ENCODE measurements at regions not wholly inside any gene's neighbourhood (a gene's known extent, or its start where the extent isn't known, plus 50 kb on each side); places are given as distances from the start of the nearest gene placed in this dataset.

DNA sequence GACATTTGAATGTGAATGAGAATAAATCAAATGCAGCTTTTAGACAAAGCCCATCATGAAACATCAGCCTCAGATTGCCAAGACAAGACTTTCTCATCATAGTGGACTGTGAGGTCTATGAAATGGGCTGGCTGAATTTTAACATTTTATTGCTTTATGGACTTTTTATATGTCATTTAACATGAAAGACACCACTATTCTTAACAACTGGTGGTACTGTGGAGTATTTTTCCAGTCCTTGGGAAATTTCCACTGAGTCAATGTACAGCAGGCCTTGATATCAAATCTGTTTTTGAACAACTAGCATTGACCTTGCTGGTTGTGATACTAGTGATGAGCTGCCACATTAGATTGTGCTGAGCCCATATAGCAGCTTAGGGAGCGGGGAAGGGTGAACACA is 326.6 kb upstream of the CITED2 start:
- intact Hi-C loops (cut with micrococcal nuclease; ENCODE audit: unreplicated experiment): no loop called here
- no peaks in the 10 kb centered on the region for H3K27me3 ChIP-seq (replicated peaks; ENCODE audit: insufficient read depth, low read depth, low read length, poor library complexity)
- DNase-seq (ENCODE audit: low spot score): no peak
- no peaks in the 10 kb centered on the region for H3K36me3 ChIP-seq (ENCODE audit: insufficient read depth, low read length, poor library complexity, severe bottlenecking)
- H3K4me1 ChIP-seq (ENCODE audit: insufficient read depth, low read length, poor library complexity, severe bottlenecking): no peaks in the 10 kb centered on the region
- no peak overlapping the region for H3K4me3 ChIP-seq (ENCODE audit: low read depth, low read length, poor library complexity, severe bottlenecking)
- ChIA-PET CTCF (no interaction called here), POLR2A (ENCODE audit: low non-redundant PET) (no interaction called here)
- TF ChIP-seq, protein P1, sequence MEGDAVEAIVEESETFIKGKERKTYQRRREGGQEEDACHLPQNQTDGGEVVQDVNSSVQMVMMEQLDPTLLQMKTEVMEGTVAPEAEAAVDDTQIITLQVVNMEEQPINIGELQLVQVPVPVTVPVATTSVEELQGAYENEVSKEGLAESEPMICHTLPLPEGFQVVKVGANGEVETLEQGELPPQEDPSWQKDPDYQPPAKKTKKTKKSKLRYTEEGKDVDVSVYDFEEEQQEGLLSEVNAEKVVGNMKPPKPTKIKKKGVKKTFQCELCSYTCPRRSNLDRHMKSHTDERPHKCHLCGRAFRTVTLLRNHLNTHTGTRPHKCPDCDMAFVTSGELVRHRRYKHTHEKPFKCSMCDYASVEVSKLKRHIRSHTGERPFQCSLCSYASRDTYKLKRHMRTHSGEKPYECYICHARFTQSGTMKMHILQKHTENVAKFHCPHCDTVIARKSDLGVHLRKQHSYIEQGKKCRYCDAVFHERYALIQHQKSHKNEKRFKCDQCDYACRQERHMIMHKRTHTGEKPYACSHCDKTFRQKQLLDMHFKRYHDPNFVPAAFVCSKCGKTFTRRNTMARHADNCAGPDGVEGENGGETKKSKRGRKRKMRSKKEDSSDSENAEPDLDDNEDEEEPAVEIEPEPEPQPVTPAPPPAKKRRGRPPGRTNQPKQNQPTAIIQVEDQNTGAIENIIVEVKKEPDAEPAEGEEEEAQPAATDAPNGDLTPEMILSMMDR (conservative IDR thresholded peaks at IDR 0.05; ENCODE audit: low read depth, low read length): no peak
- TF ChIP-seq EZH2 (IDR thresholded peaks at IDR 0.05; ENCODE audit: borderline replicate concordance, low read depth, low read length, poor library complexity, severe bottlenecking): no peak
- no peak overlapping the region for H3K27ac ChIP-seq (ENCODE audit: low read depth, low read length, poor library complexity, severe bottlenecking)
- H3K9me3 ChIP-seq (ENCODE audit: low read depth, low read length, poor library complexity, severe bottlenecking): peaks cover 13% of the 10 kb centered on the region
- no TSS peak for BruUV-seq (replicated peaks)

DNA sequence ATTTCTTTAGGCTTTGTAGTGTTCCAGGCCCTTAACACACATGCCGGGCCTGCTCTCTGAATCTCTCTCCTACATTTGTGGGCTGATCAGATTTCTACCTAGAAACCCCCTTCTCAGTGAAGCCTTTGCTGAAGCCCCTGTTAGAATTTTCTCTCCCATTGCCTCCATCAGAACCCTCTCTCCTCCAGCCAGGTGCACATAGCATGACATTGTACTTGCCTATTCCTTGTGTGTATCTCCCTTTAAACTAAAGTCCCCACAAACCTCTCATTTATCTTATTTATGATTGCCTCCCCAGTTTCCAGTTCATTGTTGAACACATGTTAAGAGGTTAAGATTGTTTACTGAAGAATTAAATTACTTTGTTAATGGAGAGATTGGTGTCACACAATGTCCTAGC is 325.5 kb upstream of the CITED2 start:
- Histone ChIP-seq H3K36me3 (ENCODE audit: insufficient read depth, low read length, poor library complexity, severe bottlenecking) (no peaks in the 10 kb centered on the region), H3K27ac (ENCODE audit: low read depth, low read length, poor library complexity, severe bottlenecking) (no peak overlapping the region), H3K27me3 (replicated peaks; ENCODE audit: insufficient read depth, low read depth, low read length, poor library complexity) (no peaks in the 10 kb centered on the region), H3K9me3 (ENCODE audit: low read depth, low read length, poor library complexity, severe bottlenecking) (peaks cover 2% of the 10 kb centered on the region), H3K4me3 (ENCODE audit: low read depth, low read length, poor library complexity, severe bottlenecking) (no peak overlapping the region), H3K4me1 (ENCODE audit: insufficient read depth, low read length, poor library complexity, severe bottlenecking) (no peaks in the 10 kb centered on the region)
- TF ChIP-seq, protein P1 (conservative IDR thresholded peaks at IDR 0.05; ENCODE audit: low read depth, low read length): no peak
- no peak for TF ChIP-seq EZH2 (IDR thresholded peaks at IDR 0.05; ENCODE audit: borderline replicate concordance, low read depth, low read length, poor library complexity, severe bottlenecking)
- DNase-seq (ENCODE audit: low spot score): no peak
- ChIA-PET POLR2A (ENCODE audit: low non-redundant PET) (no interaction called here), CTCF (no interaction called here)
- intact Hi-C loops (cut with micrococcal nuclease; ENCODE audit: unreplicated experiment): no loop called here
- no TSS peak for BruUV-seq (replicated peaks)

DNA sequence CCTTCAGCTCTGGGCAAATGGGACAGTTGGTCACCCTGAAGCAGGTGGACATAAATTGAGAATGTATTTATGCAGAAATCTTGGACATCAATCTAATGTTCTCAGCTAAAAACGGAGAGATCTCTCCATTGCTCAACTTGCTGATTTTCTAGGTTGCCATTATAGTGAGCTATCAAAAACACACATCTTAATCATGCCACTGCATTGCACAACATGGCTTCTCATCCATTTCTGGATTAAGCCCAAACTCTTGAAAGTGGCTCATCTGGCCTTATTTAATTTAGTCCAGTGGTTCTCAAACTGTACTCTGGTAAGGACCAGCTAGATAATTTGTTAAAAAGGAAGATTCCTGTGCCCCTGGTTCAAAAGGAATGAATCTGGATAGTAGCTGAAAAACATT is 324.9 kb upstream of the CITED2 start:
- ChIA-PET CTCF (no interaction called here), POLR2A (ENCODE audit: low non-redundant PET) (interaction anchor here (0.6 kb wide), 1 partner anchor 96 kb away, joined by 4 read pairs; no protein-coding TSS in a partner anchor)
- Histone ChIP-seq H3K27ac (ENCODE audit: low read depth, low read length, poor library complexity, severe bottlenecking) (no peak overlapping the region), H3K9me3 (ENCODE audit: low read depth, low read length, poor library complexity, severe bottlenecking) (no peaks in the 10 kb centered on the region), H3K27me3 (replicated peaks; ENCODE audit: insufficient read depth, low read depth, low read length, poor library complexity) (no peaks in the 10 kb centered on the region), H3K36me3 (ENCODE audit: insufficient read depth, low read length, poor library complexity, severe bottlenecking) (no peaks in the 10 kb centered on the region), H3K4me1 (ENCODE audit: insufficient read depth, low read length, poor library complexity, severe bottlenecking) (no peaks in the 10 kb centered on the region), H3K4me3 (ENCODE audit: low read depth, low read length, poor library complexity, severe bottlenecking) (no peak overlapping the region)
- no peak for DNase-seq (ENCODE audit: low spot score)
- BruUV-seq (replicated peaks): no TSS peak
- no peak for TF ChIP-seq EZH2 (IDR thresholded peaks at IDR 0.05; ENCODE audit: borderline replicate concordance, low read depth, low read length, poor library complexity, severe bottlenecking)
- TF ChIP-seq, protein P1 (conservative IDR thresholded peaks at IDR 0.05; ENCODE audit: low read depth, low read length): no peak
- intact Hi-C loops (cut with micrococcal nuclease; ENCODE audit: unreplicated experiment): no loop called here

Measured in A673 (cell line).